NCI-H69 (cell line): ENCODE measurements at regions not wholly inside any gene's neighbourhood (a gene's known extent, or its start where the extent isn't known, plus 50 kb on each side); places are given as distances from the start of the nearest gene placed in this dataset.

ENCODE experiments used
- DNase-seq: peaks from one replicate; lab custom pipeline; 2025; lab: John Stamatoyannopoulos, UW

DNA sequence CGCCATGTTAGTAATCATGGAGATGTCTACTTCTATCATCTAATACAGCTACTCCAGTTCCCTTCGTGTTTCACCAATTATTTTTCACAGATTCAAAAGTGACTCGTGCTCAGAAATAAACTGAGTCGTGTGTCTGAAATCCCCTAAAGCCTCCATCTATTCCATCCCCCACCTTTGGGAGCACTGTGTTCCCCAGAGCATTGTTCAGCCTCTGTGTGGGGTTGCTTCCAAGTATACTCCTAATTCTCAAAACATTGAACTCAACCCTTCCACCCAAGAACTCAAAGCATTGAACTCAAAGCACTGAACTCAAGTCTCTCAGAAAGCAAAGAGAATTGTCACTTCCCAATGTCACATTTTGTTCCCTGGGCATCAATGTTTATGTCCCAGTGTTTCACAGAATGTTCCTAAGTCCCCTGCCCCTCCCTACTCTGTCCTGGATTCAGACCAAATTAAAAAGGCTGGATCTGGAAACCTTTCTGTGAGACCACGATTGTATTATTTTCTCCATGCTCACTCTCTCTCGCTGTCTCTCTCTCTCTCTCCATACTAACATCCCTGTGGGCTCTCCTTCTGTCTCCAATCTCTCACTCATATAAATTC, 138.5 kb upstream of the QRFPR start:
- no peak for DNase-seq

DNA sequence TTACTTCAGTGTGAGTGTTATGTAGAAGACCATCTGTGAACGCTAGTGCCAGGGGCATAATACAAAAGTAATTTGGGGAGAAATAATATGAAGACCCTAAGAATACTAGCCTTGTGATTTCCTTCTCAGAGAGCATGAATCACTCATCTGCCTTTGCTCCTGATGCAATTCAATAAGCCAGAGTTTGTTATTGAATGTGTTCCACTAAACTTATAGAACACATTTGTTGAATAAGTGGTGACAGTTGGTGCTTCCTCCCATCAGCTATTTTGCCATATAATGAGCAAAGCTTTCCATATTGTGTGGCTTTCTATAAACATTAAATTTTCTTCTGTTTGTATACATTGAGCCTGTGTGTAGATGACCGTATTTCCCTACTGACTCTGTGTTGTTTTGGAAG, 136.4 kb upstream of the QRFPR start:
- peak; percentile 12 for DNase-seq

DNA sequence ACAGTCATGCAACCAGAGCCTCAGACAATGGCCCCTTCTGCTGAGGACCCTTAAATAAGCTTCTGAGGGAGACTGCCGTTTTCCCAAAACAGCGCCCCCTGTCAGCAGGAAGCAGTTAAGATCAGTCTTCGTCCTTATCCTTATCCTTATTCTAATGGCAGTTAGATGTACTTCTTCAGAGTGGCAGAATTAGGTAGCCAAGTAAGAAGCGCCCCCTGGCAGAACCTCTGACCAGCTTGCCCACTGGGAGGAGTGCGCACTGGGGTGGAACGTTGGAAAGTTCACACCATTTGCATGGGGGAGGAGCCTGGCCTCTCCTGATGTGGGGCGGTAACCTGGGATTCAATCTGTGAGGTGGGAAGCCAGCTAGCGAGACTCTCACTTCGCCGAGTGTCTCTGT, 133.6 kb upstream of the QRFPR start:
- no peak for DNase-seq

DNA sequence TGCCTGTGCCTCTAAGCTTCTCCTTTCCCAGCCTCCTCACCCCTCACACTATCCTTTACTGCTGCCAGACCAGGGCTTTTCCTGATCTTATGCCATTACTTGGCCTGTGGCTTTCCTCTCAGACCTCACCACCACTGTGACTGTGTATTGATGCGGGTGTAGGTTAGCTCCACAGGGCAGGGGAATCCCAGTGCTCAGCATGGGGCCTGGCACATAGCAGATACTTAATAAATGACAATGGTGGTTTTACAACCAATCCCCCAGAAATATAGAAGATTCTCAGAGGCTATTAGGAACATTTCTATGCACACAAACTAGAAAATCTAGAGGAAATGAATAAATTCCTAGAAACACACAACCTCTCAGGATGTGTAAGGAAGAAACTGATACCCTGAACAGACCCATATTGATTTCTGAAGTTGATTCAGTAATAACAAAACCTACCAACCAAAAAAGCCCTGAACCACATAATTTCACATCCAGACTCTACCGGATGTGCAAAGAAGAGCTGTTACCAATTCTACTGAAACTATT, 129.6 kb upstream of the QRFPR start:
- DNase-seq = no peak

DNA sequence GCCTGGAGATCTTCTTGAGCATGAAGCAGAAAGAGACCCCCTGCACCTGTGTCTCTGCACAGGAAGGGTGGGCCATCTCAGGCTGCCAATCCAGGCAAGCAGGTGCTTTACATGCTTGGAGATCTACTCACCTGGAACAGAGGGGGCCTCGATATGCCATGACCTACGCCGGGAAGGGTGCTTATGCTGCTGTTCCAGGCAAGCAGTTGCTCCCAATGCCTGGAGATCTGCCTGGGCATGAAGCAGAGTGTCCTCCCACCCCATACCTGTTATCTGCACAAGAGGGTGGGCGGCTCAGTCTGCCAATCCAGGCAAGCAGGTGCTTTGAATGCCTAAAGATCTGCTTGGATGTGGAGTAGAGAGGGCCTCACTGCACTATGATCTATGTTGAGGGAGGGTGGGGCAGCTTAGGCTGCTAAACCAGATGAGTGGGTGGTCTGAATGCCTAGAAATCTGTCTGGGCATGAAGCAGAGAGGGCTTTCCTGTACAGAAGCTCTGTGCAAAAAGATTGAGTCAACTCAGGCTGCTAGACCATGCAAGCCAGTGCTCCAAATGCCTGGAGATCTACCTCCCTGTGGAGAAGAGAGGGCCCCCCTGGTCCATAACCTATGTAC, 104.5 kb upstream of the QRFPR start:
- DNase-seq = no peak

DNA sequence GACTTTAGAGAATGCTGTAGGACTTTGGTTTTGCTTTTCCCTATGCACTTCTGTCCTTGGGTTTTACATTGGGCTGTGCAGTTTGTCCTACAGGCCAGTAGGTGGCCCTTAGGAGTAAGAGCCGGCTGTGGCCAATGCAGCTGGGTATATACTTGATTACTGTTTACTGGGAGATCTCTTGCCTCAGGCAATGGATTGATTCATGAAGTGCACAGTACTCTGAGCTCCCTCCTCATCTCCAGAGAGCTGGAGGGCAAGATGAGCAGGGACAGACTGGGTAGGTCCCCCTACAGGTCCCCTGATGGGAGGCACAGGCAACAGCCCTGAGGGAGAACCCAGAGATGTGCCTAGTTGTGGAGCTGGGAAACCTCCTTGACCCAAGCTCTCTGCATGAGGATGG, 103.8 kb upstream of the QRFPR start:
- DNase-seq = peak; percentile 80

DNA sequence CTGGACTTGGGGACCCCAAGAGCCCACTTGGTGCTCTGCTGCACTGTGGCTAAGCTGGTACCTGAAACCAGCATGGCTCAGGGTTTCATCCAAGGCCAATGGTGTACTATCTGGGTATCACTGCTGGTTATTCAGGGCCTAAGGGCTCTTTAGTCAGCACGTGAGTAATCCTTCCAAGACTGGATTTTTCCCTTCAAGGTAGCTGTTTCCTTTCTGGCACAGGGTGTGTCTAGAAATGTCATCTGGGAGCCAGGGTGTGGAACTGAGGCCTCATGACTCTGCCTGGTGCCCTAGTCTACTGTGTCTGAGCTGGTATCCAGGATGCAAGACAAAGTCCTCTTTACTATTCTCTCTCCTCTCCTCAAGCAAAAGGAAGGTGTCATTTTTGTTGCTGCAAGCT, 99.0 kb upstream of the QRFPR start:
- DNase-seq = no peak

DNA sequence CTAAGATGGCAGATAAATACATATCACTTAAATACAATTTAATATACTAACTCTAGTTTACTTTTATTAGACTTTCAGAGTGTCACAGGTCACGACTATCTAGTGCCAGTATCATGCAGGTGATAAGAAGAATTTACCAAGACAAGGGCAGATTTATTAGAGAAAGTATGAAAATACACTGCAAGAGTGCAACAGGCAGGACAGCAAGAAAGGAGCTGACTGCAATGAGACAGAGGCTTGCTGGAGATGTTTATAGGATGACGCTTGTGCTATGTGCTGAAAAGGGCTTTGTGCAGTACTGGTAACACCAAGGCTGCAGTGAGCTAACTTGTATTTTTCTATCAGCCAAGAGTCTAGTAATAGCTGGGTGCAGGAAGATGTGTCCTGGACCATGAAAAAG, 96.7 kb upstream of the QRFPR start:
- DNase-seq = no peak

DNA sequence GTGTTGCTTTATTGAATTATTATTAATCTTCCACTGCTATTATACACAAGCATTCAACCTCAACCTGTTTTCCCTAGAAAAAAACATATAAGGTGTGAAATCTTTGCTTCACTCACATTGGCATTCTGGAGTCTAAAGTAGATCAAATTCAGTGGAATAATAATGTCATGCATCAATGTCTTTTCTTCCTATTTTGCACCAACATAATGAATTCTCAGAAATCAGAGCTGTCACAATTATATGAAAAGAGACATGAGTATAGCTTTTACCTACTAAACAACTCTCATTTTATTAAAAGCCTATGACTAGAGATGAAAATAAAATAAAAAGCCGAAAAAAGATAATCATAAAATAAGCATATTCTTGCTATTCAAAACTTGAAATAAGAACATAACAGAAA, 96.3 kb upstream of the QRFPR start:
- no peak for DNase-seq

DNA sequence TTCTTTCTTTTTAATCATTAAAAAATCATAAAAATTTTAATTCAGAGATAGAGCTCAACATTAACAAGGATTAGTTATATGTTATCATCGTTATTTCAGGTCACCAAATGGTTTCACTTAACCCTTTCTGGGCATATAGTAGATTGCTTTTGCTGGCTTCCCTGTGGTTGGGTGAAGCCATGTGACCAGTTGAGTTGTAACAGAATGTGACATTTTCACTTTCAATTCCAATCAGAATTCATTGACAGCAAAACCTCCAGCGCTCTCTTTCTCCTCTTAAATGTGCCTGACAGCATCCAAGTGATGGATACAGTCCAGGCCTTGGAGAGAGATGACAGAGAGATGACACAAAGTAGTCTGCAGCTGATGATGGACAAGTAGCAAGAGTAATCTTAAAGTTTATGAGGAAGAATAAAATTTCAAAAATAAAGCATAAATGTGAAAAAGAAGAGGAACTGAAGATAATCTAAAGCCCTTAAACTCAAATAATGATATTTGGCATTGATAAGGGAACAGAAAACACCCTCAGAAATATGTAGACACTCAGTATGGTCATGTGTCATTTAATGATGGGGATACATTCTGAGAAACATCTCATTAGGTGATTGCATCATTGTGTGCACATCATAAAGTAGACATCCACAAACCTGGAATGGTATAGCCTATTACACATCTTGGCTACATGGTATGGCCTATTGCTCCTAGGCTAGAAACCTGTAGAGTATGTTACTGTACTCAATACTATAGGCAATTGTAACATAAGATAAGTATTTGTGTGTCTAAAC, 92.3 kb upstream of the QRFPR start:
- peak; percentile 53 for DNase-seq

DNA sequence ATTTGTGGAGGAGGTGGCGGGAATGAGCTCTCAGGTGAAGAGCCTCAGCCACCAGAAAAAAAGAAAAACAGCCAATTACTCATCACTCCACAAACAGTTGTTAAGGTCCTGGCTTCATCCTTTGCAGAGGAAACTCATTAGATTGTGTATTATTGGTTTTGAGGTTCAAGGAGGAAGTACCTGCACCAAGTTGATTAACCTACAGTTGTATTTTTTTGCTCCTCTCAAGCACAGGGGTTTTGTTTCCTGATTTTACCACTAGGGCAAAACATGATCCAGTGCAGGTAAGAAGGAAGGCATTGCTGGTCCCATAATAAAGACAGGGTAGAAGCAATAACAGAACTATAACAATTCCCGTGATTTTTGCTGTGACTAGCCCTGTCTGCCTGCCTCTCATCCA, 84.0 kb upstream of the QRFPR start:
- no peak for DNase-seq

DNA sequence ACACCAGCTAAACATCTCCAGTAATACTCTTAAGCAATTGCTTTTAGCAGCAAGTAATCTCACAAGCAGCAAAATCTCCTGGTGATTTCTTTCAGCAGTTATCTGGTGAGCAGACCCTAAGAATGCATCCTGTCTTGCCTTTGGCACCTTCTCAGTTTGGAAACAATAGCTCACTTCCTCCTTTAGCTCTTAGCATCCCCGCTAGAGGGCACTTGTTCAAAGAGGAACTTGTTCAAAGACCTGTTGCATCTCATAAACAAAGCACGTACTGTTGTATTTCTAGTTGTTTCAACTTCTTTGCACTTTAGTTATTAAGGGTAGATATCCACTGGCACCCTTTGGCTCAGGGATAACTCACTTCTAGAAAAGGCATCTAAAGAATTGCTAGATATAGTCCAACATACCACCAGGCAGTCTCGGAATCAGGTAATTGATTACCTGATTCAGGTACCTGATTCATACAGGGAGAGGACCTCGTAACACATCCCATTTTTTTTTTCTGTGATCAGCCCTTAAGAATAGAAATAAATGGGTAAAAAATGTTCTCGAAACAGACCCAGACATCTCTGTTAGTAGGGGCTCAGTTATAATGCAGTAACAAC, 81.9 kb upstream of the QRFPR start:
- peak; percentile 80 for DNase-seq

DNA sequence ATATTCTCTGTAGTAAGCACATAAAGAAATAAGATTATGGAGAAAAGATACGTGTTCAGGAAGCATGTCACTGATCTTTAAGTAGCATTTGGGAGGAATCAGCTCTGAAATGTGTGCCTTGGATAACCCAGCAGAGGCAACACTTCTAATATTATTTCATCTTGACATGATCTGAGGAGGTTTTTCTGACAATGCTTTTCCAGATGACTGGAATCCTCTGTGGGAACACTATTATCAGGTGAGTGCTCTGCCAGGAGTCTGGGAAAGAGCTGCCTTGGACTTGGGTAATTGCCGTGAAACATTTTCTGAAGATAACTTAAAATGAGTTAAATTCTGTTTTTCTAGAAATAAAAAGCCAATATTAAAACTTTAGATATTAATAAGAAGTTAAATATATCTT, 78.2 kb upstream of the QRFPR start:
- no peak for DNase-seq

DNA sequence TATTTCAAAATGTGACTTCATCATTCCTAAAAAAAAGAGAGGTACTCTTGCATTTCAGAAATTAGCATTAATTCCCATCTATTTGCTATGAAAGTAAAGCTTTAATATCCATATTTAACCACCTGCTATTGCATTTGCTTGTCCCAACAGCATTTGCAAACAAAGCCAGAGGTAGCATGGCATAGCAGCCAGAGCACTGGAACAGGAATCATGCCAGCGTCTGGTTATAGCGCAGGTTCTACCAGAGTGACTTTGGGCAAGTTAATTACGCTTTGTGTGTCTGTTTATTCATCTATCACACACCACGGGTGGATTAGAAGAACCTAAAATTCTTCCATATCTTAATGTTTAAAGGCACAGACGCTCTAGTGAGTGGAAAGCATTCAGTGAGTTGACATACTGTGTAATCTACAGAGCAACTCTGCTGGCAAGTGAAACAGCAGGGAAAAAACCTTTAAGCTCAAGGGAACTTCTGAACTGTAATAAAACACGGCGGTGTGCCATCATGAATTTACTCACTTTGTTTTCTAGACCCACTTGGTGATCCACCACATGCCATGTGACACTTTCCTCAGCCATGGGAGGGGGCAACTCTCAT, 76.6 kb upstream of the QRFPR start:
- peak; percentile 61 for DNase-seq

DNA sequence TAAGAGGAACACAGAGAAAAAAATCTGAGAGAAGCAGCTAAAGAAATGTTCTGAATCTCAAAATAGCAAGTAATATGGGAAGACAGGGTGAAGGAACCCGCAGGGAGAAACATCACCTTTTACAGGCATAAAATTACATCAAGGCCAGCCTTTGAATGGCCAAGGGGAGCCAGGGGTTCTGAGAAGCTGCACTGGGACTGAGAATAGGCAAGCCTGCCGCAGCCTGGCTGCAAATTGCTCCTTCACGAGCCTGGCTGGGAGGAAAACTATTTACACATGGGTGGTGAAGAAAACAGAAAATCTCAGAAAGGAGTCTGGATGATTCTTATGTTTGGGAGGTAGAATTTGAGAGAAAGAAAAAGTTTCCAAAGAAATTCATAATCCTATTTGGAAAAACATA, 74.5 kb upstream of the QRFPR start:
- peak; percentile 13 for DNase-seq

DNA sequence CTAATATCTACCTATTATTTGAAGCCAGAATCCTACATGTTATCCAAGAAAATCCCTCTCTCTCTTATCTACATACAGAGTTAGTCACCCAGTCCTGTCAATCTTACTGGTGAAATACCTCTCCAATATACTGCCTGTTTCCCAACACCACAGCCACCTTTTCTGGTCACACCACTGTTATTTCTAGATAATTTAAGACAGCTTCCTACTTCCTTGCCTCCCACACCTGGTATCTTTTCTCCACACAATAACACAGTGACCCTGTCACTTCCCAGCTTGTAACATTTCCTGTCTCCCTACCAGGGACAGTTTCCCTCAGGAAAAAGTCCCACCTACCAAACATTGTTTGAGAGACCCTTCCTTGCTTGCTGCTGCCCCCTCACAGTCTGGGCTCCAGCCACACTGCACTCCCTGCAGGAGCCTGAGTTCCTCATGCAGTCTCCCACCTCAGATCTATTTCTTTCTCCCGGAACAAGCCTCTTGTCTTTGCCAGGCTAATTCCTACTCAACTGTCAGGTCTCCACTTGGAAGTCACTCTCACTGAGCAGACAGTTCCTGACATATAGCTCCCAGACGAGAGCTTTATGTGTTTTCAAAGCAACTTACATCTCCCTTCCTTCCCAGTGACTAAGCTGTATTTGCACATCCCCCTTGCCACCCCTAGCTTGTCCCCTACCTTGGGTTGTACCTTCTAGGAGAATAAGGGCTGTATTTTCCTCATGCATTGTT, 73.6 kb upstream of the QRFPR start:
- DNase-seq = peak; percentile 16

DNA sequence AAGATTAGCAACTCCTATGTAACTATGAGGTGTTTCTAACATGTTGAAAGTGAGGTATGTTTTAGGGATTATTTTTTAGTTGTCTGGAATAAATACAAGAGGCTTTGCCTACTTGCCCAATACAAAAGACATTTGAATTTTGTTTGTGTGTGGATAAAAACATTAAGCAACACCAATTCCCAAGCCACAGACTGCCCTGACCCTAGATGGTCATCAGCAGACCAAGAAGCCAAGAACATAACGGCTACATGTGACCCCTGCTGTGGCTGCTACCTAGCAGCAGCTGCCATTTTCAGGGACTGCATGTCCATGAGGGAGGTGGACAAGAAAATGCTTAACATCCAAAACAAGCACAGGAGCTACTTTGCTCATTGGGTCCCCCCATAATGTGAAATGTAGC, 70.5 kb upstream of the QRFPR start:
- DNase-seq = no peak

DNA sequence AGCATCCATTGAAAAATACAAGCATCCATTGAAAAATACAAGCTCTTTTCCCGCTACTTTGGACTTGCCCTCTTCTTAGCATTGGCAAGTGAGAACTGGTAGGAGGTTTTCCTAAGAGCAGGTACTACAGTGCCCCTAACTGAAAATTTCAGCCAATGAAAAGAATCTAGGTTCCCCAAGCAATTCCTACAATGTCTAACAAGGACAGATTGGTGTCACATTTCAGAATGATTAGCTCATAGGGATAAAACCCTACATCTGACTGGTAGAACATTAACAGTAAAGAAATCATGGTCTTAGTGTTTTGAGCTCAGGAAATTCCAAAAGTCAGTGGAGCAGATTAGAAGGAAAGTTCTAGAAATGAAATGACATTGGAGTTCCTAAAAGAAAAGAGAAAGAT, 68.6 kb upstream of the QRFPR start:
- DNase-seq = no peak

DNA sequence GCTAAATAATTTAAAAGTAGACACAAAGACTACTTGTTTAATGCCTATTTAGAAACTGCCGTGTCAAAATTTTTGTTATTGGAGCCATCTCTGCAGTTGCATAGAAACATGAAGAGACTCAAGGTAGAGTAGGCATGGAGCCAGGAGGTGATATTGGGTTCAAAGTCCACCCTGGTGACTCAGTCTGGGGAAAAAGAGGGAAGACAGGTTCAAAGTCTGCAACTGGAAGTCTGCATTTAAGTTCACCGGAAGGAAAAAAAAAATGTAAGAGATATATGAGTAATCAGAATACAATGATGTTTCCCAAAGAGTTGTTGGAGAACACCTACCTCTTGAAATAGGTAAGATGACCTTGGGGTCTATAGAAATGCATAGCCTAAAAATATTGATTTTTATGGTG, 67.4 kb upstream of the QRFPR start:
- no peak for DNase-seq

DNA sequence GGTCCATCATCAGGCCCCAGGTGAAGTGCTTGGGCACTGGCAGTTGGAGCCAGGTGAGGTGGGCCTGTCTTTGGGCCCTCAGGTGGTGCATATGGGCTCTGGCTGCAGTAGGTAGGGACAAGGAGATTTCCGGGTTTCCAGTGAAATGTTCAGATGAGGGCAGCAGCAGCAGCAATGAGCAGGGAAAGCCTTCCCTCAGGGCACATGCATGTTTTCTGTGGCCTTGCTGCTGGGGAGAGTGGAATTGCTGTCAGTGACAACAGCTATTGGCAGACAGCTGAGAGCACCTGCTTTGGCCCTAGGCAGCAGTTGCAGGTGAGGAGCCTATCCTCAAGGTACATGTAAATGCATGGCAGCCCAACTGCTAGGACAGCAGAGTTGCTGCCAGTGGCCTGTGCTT, 58.9 kb upstream of the QRFPR start:
- DNase-seq = no peak
